HG03064 (cell line): ENCODE measurements at regions not wholly inside any gene's neighbourhood (a gene's known extent, or its start where the extent isn't known, plus 50 kb on each side); places are given as distances from the start of the nearest gene placed in this dataset.
A peak's percentile ranks its signal among the peaks of the same experiment; 100 is the strongest.

Experiments
- ATAC-seq: cut with Tn5 transposase; IDR thresholded peaks from one replicate; pipeline ENCODE4 v1.9.1; 2021; ENCODE audit warnings: low read depth; ENCODE audit not compliant: unreplicated experiment

DNA sequence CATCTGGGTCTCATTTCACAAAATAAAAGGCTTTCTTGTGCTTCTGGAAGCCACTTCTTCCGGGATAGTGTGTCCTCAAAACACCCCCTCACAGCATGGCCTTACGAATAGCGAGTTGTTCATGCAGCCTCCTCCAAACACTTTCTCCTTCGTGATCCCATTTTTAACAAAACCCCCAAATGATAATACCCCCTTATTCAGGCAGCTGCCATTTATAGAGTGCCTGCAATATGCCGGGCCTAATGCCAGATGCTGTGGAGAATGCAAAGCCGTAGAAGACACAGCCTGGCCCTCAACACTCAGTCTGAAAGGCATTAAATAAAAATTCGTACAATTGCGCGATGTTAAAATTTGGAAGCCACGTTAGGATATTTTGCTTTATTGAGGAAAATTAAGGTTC, 66.4 kb upstream of the SLC44A1 start:
- no peak for ATAC-seq

DNA sequence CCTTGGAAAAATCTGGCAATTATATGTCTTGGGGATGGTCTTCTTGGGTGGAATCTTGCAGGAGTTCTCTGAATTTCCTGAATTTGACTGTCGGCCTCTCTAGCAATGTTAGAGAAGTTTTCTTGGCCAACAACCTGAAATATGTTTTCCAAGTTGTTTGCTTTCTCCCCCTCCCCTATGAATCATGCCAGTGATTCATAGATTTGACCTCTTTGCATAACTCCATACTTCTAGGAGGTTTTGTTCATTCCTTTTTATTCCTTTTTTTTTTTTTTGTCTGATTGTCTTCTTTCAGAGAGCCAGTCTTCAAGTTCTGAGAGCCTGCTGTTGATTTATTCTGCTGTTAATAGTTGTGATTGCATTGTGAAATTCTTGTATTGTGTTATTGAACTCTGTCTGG, 56.7 kb upstream of the SLC44A1 start:
- ATAC-seq: no peak

DNA sequence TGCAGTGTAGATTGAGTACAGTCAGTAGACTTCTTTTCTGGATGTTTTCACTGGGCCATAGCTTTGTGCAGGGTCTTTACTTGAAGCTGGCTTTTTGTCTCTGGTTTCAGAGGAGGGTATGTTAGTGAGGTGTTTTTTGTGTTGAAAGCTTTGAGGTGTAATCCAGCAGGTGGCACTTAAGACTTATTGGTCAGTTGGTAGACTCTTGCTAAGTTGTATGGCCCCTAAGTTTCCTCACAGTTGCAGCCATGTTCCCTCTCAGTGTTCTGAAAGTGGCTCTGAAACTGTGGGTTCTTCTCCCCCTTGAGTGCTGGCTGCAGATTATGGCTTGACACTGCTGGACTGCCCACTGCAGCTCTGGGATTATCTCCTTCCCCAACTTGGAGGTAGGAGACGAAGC, 55.7 kb upstream of the SLC44A1 start:
- no peak for ATAC-seq

DNA sequence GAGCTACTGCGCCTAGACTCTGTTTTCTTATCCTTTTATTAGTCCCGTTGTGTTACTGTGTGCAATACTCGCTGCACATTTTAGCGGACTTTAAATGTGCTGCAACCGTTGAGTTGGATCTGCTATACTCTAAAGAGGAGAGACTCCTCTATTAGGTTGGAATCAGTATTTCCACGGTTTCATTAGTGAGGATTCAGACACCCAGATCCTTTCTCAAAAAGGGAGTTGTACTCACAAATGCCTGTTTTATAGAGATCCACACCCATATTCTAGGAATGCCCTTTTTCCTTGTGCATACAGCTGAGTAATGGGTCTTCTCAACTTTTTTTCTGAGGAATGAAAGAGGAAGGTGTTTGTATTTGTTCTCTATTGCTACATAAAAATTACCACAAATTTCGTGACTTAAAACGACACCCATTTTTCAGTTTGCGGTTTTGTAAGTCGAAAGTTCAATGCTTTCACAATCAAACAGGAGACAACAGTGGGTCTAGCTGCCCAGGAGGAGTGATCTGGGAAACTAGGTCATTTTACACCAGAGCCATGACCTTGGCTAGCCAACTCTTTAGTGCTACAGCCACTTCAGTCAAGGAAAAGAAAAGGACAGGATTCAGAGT, 52.8 kb upstream of the SLC44A1 start:
- ATAC-seq: peak; percentile 72

DNA sequence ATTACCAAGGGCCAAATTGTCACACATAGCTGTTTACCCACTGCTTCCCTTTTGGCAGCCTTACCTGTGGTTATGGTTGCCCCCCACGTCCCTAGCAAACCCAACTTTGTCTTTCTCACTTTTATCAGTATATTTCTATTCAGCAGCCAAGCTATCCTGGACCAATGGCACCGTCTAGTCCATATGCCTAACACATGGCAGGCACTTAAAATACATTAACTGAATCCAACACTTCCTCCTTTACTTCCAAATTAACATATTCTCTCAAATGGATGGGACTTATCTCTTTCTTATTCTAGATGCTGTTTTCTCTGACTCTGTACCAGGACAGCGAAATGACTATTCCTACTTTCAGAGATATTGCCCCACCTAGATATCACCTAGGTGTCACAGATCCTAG, 50.9 kb upstream of the SLC44A1 start:
- ATAC-seq: no peak

DNA sequence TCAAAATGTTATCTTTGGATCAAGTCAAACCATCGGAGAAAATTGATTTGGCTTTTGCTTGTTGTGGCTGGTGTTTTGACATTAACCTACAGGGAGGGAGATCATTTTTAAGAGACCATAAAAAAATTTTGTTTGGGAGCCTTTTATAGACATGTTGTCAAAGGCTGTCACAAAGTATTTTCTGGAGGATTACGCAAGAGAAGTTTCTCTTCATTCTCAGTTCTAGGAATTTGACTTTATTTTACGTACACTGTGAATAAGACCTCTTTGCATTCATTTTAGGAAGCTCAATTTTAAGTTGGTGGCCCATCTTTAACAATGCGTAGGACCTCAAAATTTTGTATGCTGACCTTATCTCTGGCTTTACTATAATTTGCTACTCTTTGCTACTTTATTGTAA, 50.2 kb upstream of the SLC44A1 start:
- ATAC-seq: no peak
